IPS-NIHi7 (cell line): ENCODE measurements at regions not wholly inside any gene's neighbourhood (a gene's known extent, or its start where the extent isn't known, plus 50 kb on each side); places are given as distances from the start of the nearest gene placed in this dataset.
"Not testable (repeated sequence)": the region's sequence is repeated elsewhere in the genome, so short reads cannot be mapped to it uniquely, and the experiment has no call there.

ENCODE experiments used
- DNase-seq: peaks from one replicate; pipeline ENCODE4 v3.0.0; 2012; ENCODE audit warnings: mixed read lengths; ENCODE audit errors: extremely low spot score

- no peak for DNase-seq
Measured at GRCh38 chr2:231869704-231870103, 56.5 kb downstream of the NPPC start.

GRCh38 chr2:231869016-231869415 is 57.2 kb downstream of the NPPC start:
- DNase-seq = not testable (repeated sequence)

GRCh38 chr2:231866450-231866849 is 59.7 kb downstream of the NPPC start:
- DNase-seq = no peak

GRCh38 chr2:231865222-231865621 is 61.0 kb downstream of the NPPC start:
- no peak for DNase-seq

- no peak for DNase-seq
Measured at GRCh38 chr2:231862071-231862470, 64.1 kb downstream of the NPPC start.

GRCh38 chr2:231861288-231861931 is 64.8 kb downstream of the NPPC start:
- peak; percentile 18 for DNase-seq
